NCI-H2227 (cell line): ENCODE measurements at regions not wholly inside any gene's neighbourhood (a gene's known extent, or its start where the extent isn't known, plus 50 kb on each side); places are given as distances from the start of the nearest gene placed in this dataset.
A peak's percentile ranks its signal among the peaks of the same experiment; 100 is the strongest.

ENCODE experiments used
- DNase-seq: peaks from one replicate; lab custom pipeline; 2025; ENCODE audit not compliant: unreplicated experiment; lab: John Stamatoyannopoulos, UW

DNA sequence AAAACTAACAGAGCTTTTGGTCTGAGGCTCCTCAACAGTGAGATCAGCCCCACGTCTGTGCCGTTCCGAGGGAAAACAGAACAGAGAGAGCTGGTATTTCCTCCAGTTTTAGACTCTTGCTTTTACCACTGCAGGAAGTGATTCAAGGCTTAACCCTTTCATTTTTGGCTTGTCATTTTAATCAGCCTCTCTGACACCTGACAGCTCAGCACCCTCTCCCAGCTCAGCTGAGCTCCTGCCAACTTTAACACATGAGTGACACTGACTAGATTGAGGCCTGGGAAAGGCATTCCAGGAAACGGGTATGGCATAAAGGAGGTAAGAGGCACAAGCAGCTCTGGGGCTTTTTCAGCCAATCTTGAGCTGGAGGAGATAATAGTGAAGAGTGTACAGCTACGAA is 239.4 kb upstream of the SKOR2 start:
- no peak for DNase-seq

DNA sequence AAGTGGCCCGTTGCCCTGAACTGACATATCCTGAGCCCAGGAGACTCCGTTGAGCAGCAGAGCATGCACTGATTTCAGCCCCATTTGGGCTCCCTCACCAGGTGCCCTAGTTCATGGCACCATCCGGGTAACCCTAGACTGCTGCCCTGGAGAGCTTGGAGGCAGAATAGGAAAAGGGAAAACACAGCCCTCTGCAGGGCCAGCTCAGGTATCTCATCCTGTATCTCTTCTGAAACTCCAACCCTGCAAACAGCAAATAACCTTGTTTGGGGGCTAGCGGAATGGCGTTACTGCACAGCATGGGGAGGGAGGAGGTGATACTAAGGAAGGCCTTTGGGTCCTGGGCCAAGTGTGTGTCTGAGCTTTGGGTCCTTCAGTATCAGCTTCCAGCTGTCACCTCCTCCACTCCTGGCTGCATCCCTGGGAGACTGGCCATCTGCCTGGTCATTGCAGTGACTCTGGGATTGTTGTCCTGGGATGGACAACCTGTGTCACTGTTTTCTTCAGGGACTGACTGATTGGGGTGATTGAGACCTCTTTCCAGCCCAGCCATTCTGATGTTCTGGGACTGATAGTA is 233.8 kb upstream of the SKOR2 start:
- DNase-seq: no peak

- DNase-seq: no peak
Measured at GRCh38 chr18:47484068-47484467, 232.6 kb upstream of the SKOR2 start.

- no peak for DNase-seq
Measured at GRCh38 chr18:47480166-47480565, 228.7 kb upstream of the SKOR2 start.

DNA sequence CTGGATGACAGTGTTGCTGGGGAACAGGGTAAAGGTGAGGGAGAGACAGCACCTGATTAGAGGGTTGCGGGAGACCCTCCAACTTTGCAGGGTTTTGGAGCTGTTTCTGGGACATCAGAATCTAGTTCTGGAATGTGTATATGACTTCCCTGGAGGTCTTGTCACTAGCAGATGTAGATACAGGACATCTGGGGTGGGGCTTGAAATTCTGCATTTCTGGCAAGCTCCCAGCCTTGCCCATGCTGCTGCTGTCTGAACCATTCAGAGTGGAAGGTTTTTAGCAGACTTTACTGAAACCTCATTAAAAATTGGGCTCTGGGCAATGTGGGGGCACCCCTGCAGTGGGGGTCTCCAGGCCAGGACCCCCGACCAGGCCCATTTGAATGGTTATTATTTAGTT is 220.3 kb upstream of the SKOR2 start:
- DNase-seq: no peak

- no peak for DNase-seq
Measured at GRCh38 chr18:47470941-47471340, 219.5 kb upstream of the SKOR2 start.

DNA sequence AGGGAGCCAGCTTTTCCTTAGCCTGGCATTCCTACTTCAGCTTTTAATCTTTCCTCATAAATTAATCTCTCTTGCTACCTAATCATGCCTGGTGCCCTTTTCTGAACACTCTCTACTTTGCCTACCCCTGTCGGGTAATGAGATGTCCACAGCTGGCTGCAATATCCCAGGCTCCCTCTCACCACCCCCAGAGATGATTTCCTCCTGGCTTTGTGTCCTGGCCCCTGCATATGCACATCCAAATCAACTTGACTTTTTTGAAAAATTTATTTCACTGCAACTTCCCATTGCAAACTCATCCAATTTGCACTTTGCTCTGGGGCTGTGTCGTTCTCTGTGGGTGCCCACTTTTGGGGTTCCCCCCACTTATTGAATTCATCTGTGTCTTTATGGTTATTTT is 218.1 kb upstream of the SKOR2 start:
- no peak for DNase-seq

GRCh38 chr18:47461977-47462376 is 210.5 kb upstream of the SKOR2 start:
- DNase-seq: no peak

DNA sequence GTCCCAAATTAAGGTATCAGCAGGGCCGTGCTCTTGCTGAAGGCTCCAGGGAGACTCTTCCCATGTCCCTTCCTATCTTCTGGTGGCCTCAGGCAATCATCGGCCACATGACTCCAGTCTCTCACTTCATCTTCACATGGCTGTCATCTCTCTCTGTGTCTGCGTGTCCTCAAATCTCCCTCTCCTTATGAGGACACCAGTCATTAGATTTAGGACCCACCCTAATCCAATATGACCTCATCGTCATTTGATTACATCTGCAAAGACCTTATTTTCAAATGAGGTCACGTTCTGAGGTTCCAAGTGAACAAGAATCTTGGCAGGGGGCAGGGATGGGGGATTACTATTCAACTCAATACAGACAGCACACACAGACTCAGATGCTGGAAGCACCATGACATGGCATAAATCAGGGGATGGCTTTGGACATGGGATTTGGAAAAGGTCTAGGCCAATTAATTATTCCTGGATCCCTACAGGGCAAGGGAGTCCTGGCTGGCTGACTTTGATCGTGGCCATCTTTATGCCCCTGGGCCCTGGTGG is 210.0 kb upstream of the SKOR2 start:
- no peak for DNase-seq

GRCh38 chr18:47458483-47458882 is 207.0 kb upstream of the SKOR2 start:
- DNase-seq: no peak

- DNase-seq: no peak
Measured at GRCh38 chr18:47457614-47458013, 206.2 kb upstream of the SKOR2 start.

DNA sequence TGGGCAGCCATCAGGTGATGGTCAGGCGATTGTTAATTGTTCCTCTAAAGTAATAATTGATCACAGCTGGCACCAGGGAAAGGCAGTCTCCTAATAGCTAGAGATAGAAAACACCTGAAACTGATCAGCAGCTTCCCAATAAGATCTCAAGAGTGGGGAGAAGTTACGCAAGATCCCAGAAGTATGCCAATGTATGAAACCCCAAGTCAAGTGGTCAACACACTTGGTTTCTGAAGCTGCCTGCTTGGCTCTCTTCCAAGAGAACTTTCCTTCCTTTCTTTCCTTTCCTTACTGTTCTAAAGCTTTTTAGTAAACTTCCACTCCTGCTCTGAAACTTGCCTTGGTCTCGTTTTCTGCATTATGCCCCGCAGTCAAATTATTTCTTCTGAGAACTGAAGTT is 201.6 kb upstream of the SKOR2 start:
- no peak for DNase-seq

GRCh38 chr18:47448956-47449355 is 197.5 kb upstream of the SKOR2 start:
- DNase-seq: no peak

DNA sequence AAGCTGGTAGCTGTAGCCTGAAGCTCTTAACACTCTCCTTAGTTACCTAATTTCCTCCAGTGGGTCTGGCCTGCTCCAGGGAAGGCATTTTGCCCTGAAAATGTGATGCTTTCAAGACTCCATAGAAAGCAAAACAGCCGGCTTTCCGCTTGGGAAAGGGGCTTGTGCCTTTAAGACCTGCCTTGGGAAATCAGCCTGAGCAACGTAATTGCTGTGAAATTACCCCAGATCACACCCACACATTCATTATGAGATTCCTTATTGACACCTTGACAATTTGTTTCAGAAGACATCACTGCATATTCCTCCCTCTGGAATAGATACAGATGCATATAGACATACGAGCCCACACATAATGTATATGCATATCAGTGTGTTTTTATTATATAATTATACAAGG is 190.5 kb upstream of the SKOR2 start:
- DNase-seq: no peak

- no peak for DNase-seq
Measured at GRCh38 chr18:47438001-47438400, 186.5 kb upstream of the SKOR2 start.

GRCh38 chr18:47436871-47437270 is 185.4 kb upstream of the SKOR2 start:
- no peak for DNase-seq

GRCh38 chr18:47434214-47434746 is 182.8 kb upstream of the SKOR2 start:
- no peak for DNase-seq

DNA sequence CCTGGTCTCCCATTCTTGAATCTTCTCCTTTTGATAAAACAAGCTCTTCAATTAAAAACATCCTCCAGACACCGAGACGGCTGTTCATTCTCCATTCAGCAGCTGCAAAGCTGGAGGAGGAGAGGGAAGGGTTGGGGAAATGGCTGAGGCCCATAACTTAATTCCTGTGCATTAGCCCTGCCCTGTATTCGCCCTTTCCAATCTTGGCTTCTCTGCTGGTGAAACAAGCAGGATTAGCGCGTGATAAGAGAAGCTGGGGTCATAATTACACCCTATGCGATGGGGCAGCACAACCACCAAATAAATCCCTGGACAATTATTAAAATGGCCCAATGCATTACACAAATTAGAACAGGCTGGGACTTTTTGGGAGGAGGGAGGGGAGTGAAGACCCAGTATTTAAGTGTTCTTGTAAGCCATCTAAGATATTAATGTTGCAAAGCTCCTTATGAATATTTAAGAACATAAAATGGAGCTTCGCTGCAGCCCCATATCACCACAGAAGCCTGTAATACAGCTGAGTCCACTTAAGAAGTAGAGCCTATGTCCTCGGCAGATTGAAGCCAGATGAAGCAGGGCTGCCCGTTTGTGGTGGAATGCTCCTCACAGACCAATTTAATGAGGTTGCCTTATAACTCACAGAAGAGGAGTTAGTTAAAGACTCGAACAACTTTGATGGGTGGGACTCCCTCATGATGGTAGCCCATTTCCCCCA is 176.6 kb upstream of the SKOR2 start:
- peak; percentile 14 for DNase-seq

DNA sequence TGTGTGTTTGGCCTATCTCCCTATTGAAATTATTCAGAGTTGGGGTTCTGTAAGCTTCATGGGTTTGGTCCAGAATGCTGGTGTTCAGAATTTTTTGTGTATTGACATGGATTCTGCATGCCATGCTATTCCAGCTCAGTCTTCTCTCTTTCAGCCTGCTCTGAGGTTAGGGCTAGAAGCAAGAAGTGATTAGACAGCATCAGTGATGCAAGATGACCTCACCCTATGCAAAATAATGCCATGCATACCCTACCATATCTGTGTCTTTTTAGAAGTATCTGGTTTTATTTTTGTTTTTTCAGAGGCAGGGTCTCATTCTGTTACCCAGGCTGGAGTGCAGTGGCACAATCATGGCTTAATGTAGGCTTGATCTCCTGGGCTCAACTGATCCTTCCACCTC is 175.6 kb upstream of the SKOR2 start:
- DNase-seq: no peak

- DNase-seq: no peak
Measured at GRCh38 chr18:47425365-47425764, 173.9 kb upstream of the SKOR2 start.

- no peak for DNase-seq
Measured at GRCh38 chr18:47422524-47422923, 171.1 kb upstream of the SKOR2 start.

DNA sequence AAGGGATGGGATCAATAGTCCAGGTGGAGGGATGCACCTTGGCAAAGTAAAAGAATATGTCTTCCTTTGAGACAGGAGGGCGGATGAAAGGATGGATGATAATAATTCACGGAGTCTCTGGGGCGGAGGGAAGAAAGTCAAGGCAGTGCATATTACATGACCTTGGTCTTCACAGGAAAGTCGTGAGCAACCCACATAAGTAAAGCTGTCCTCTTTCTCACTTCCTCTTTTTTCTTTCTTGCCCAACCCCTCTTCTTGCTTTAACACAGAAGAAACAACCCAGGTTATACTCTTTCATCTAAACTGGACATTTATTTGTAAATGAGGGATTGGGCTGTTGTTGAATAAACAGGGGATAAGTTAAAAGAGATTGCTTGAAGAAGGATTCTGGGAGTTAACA is 168.7 kb upstream of the SKOR2 start:
- no peak for DNase-seq

DNA sequence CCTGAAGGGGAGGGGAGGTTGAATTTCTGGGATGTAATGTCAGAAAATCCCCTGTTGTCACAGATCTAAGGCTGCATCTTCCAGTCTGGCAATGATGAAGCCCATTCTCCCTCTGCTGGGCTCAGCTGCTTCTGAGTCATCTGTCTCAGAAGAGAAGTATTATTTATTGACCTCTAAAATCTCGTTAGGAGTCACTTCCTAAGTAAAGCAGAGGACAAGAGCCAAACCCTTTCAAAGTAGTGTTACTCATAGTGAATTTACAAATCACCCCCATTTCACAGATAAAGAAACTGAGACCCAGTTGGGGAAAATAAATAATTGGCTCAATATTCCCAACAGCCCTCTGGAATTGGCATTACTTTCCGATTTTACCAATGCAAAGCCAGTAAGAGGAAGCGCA is 167.3 kb upstream of the SKOR2 start:
- DNase-seq: no peak
